Fibroblast of mammary gland (primary cell): ENCODE measurements at regions not wholly inside any gene's neighbourhood (a gene's known extent, or its start where the extent isn't known, plus 50 kb on each side); places are given as distances from the start of the nearest gene placed in this dataset.

Source experiments
- DNase-seq: peaks from one replicate; pipeline ENCODE4 v3.0.0-alpha.2; 2010; ENCODE audit warnings: low read depth
- H3K4me3 ChIP-seq: 2 replicates; pipeline ENCODE4 v1.5.1; 2011; ENCODE audit warnings: low read depth, mild to moderate bottlenecking, low read length, moderate library complexity; ENCODE audit not compliant: control insufficient read depth
- TF ChIP-seq, protein P1 (sequence below): conservative IDR thresholded peaks from 2 replicates; pipeline ENCODE4 v1.5.1; 2011; ENCODE audit warnings: low read depth, low read length, inconsistent platforms; ENCODE audit not compliant: control insufficient read depth, insufficient read depth

DNA sequence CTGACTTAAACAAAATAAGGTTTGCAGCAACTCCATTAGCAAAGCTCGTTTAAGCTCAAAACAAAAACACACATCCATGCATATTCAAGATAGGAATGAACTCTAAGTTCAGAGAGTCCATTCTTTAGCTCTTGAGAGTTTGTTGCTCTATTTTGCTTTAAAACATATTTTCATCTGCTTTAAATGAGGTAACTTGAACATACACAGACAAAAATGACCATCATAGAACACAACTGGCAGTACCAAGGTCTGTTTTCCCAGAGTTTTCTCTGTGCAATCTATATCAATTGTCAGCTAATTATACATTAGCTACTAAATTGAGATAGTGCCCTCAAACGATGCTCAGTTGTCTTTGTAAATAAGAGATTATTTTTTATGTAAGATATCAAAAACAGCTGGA is 423.2 kb upstream of the ANO3 start:
- H3K4me3 ChIP-seq = no peak overlapping the region
- TF ChIP-seq, protein P1, sequence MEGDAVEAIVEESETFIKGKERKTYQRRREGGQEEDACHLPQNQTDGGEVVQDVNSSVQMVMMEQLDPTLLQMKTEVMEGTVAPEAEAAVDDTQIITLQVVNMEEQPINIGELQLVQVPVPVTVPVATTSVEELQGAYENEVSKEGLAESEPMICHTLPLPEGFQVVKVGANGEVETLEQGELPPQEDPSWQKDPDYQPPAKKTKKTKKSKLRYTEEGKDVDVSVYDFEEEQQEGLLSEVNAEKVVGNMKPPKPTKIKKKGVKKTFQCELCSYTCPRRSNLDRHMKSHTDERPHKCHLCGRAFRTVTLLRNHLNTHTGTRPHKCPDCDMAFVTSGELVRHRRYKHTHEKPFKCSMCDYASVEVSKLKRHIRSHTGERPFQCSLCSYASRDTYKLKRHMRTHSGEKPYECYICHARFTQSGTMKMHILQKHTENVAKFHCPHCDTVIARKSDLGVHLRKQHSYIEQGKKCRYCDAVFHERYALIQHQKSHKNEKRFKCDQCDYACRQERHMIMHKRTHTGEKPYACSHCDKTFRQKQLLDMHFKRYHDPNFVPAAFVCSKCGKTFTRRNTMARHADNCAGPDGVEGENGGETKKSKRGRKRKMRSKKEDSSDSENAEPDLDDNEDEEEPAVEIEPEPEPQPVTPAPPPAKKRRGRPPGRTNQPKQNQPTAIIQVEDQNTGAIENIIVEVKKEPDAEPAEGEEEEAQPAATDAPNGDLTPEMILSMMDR = no peak
- DNase-seq = no peak

DNA sequence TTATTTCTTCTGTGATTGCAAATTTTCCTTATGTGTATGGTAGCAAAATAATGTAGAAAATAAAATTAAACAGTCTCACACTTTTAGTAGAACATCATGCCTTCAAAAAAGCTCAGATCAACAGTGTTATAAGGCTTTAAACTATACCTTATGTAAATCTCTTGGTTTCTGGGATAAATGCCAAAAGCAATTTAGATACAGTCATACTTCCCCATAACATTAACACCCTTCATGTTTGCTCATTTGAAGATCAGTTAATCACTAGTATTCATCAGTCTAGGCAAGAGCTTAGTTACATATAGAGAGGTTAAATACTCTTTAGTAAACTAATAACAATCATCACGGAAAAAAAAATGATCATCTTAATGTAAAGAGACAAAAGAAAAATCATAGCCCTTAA is 421.8 kb upstream of the ANO3 start:
- peak; percentile 2 for DNase-seq
- TF ChIP-seq, protein P1 = no peak
- H3K4me3 ChIP-seq = no peak overlapping the region

DNA sequence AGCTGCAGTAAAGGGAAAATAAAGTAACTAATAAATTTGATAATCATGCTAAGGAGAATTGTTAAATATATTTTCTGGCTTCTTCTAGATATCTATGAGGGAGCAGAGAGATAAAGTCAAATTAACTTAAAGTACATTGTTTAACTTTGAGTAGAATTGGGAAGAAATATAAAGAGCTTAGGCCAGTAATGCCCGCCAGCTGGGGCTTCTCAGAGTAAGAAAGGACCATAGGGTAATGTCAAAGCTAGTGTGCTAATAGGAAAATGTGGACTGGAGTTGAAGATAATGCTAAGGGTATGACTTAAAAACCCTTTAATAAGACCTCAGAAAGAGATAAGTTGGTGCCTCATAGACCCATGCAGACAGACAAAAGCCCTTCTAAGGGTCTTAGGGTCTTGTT is 411.6 kb upstream of the ANO3 start:
- H3K4me3 ChIP-seq = no peak overlapping the region
- TF ChIP-seq, protein P1 = no peak
- DNase-seq = no peak

DNA sequence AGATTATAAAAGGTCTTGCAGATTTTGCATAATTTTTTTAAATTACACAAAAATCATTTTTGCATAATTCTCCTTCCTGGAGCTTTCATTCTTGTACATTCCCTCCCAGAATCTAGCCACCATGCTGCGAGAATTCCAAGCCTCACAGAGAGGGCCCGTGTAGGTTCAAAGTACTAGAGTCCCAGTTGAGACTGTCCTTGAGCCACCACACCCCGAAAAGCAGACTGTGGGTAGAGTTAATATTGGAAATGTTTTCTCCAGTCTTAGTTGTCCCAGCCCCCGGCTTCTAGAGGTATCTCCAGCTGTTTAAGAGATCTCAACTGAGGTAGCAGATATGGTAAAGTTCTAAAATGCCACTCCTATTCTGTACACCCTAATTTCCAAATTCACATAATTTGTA is 407.3 kb upstream of the ANO3 start:
- no peak overlapping the region for H3K4me3 ChIP-seq
- TF ChIP-seq, protein P1 = no peak
- DNase-seq = no peak

DNA sequence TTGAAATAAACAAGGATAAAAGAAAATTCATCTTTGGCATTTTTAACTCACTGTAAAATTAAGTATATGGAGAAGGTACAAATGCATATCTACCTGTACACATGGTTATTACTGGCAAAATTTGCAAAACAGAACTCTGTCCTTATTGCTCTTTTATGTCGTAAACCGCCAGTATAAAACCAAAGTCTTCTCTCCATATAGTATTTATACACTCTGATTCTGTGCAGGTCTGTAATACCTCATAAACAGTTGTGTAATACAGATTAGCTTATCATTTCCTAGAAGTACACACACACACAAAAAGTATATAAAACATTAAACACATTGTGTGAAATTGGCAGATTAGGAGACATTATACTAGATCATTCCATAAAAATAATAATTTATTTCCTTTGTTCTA is 406.6 kb upstream of the ANO3 start:
- TF ChIP-seq, protein P1 = no peak
- H3K4me3 ChIP-seq = no peak overlapping the region
- no peak for DNase-seq

DNA sequence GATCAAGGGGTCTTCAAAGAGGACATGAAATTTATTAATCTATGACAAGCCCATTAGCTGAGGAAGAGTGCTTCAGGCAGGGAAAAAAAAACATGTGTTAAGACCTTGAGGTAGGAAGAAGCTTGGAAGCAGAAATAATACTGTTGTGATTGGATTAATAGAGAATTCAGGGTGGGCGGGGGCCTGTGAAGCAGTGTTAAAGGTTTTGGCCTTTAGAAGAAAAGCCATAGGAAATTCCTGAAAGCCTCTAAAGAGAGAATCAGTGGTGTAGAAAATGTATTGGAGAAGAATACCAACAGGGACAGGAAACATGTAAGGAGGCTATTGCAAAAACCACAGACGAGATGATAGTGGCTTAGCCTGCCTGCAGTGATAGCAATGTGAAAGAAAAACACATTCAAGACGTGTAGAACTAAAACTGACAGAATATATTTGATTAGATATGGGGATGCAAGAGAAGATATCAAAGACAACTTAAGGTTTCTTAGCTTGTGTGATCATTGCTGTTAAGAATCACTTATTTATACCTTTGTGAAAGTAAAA is 404.4 kb upstream of the ANO3 start:
- DNase-seq = no peak
- no peak overlapping the region for H3K4me3 ChIP-seq
- TF ChIP-seq, protein P1 = no peak

DNA sequence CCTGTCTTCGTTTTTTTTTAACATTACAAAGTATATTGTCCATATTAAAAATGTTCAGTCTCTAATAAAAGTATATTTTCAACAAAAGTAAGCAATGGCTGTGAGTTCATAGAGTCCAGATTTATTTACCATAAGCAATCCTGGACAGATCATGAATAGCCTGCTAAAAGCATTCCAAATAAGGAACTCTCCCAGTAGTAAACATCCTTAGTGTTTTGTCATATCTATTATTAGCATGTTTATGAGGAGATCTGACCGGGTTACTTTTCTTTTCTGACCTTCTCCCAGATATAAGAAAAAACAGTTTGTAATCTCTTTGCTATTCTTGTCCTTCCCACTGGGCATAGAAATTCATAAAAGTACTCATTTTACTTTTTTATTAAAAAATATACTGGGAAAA is 403.9 kb upstream of the ANO3 start:
- H3K4me3 ChIP-seq = no peak overlapping the region
- TF ChIP-seq, protein P1 = no peak
- DNase-seq = no peak
